Posterior cingulate gyrus (tissue), 11 donors: ENCODE measurements at regions not wholly inside any gene's neighbourhood (a gene's known extent, or its start where the extent isn't known, plus 50 kb on each side); places are given as distances from the start of the nearest gene placed in this dataset.

ENCODE experiments used
- DNase-seq, 10 donors: peaks; one replicate each; pipeline versions ENCODE4 v3.0.0 to v3.0.0-alpha.2; 2020 to 2021; ENCODE audit warnings: mixed read lengths in 3 of 10
- intact Hi-C: fragments of 100-400 bp; cut with DNase I; formaldehyde crosslinking; loops from one replicate; pipeline ENCODE4 v1.15.1; 2023

DNA sequence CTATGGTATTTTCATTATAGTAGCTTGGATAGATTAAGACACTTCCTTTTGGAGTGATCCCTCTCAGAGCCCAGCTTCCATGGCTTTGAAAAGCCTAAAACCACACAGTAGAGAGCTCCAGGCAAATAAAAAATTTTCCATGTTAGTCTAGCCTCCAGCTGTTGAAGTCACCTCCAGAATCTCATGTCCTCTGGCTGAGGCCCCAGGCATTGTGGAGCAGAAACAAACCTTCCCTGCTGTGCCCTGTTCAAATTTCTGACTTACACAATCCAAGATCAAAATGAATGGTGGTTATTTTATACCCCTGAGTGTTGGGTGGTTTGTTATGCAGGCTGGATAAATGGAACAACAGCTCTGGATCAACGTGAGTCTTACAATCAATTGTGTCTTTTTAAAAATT, 203.9 kb downstream of the ICE1 start:
- intact Hi-C loops: no loop called here
- no peak for DNase-seq

DNA sequence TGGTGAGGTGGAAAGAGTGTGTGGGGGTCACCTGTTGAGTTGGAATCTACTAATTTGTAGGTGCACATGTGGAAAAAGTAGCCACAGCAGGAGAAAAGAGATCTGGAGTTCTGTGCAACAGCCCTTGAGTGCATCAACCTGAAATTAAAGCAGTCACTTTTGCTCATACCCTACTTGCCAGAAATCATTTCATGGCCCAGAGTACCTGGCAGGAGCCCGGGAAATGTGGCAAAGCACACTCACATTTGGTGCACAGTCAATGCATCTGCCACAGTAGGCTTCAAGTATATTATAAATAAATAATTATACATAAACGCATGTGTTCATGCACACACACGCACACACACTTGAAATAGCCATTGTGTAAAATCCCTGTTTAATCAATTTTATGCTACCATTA, 203.0 kb downstream of the ICE1 start:
- intact Hi-C loops: no loop called here
- DNase-seq: no peak

DNA sequence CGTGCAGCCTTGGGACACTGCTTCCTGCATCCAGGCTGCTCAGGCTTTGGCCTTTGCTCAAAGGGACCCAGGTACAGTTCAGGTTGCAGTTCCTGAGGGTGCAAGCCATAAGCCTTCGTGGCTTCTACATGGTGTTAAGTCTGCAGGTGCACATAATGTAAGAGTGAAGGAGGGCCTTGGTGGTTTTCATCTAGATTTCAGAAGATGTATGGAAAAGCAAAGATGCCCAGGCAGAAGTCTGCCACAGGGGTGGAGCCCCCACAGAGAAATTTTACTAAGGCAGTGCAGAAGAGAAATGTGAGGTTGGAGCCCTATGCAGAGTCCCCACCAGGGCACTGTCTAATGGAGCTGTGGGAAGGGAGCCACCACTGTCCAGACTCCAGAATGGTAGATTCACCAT, 200.9 kb downstream of the ICE1 start:
- intact Hi-C loops: no loop called here
- DNase-seq: no peak

DNA sequence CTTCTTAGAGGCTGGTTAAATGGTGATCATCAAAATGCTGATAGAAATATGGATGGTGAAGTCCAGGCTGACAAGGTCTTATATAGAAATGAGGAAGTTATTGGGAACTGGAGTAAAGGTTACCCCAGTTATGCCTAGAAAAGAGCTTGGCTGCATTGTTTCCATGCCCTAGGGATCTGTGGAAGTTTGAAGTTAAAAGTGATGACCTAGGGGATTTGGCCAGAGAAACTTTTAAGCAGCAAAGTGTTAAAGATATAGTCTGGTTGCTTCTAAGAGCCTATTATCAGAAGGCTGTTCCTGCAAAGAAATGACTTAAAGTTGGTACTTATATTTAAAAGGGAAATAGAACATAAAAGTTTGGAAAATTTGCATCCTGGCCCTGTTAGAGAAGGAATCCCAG, 200.3 kb downstream of the ICE1 start:
- no peak for DNase-seq
- intact Hi-C loops: no loop called here

DNA sequence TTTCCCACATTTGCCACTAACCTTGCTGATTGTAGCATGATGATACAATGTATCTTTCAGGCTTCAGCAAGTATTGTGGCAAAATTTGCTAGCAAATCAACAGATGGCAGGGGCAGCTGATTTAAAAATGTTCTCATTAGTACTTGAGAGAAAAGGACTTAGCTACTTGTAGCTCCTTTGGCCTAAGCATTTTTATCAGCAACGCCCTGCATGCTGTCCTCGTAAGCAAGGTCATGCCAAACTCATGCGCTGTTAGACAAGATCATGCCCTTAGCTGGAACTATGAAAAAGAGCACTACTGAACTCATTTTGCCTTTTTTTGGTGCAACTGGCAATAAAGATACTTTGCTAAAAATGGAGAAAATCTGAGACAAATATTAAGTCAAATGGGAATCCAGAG, 197.1 kb downstream of the ICE1 start:
- intact Hi-C loops: no loop called here
- no peak for DNase-seq

DNA sequence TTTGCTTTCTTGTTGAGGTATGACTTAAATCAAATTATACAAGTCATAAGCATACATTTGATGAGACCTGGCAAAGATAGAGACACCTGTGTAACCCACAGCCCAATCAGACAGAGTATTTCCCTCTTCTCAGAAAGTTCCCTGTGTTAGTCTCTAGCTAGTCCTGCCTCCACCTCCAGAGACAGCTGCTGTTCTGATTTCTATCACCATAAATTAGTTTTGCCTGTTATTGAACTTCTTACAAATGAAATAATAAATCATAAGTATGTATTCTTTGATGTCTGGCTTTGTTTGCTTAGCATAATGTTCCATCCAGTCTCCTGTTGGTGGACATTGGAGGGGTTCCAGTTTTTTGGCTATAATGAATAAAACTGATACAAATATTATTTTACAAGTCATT, 194.5 kb downstream of the ICE1 start:
- DNase-seq: no peak
- intact Hi-C loops: no loop called here

DNA sequence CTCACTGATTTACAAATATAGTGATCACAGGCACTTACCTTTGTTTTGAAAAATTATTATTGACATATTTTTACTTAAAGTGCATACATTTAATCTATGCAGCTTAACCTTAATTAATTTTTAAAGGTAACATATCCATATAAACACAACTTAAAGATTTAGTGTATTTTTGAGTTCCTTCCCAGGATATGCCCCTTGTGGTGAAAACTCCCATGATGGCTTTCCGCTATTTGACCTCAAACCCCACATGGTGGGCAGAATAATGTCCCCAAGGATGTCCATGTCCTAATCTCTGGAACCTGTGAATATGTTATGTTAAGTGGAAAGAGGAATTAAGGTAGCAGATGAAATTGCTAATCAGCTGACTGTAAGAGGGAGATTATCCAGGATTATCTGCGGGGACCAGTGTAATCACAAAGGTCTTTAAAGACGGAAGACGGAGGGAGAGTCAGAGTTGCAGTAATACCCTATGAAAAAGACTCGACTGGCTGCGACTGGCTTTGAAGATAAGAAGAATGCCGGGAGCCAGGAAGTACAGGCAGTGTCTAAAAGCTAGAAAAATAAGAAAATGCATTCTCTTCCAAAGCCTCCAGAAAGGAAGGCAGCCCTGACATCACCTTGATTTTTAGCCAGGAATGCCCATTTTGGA, 193.9 kb downstream of the ICE1 start:
- DNase-seq: no peak
- intact Hi-C loops: no loop called here

DNA sequence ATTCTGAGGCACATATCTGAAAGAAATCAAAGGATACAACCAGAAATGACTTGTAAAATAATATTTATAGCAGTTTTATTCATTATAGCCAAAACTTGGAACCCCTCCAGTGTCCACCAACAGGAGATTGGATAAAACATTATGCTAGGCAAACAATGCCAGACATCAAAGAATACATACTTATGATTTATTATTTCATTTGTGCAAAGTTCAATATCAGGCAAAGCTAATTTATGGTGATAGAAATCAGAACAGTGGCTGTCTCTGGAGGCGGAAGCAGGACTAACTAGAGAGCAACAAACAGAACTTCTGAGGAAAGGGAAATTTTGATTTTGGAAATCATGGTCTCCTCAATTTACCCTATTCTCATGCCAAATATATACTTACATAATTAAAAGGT, 193.1 kb downstream of the ICE1 start:
- no peak for DNase-seq
- intact Hi-C loops: no loop called here

DNA sequence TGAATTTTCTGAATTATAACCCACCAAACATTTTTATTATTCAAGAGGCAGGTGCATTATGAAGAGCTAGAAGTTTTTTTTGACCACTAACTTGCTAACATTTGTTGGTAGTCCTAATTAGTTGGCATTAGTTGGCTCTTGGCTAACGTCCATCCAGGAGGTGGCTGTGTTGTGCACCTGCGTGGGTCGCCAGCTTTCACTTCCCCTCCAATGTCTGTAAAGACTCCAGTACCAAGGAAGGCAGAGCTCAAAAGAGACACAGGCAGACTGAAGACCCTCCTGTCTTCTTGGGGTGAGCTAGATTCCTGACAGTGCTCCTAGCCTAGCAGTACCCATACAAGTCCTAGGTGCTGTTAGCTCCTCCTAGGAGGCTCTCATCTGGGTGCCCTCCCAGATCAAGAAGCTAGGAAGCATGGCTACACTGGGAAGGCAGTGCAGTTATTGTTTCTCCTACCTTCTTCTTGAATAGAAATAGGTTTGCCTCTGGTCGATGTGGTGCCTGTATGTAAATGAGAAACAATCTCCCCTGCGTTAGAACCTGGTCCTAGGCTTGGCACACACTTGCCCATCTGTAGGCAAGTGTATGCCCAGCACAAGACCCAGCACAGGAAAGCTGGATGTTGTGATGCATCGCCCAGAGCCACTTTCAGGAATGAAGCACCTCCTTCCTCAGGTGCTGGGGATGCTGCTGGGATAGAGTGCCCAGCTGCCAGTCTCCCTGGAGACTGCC, 190.9 kb downstream of the ICE1 start:
- no peak for DNase-seq
- intact Hi-C loops: no loop called here

DNA sequence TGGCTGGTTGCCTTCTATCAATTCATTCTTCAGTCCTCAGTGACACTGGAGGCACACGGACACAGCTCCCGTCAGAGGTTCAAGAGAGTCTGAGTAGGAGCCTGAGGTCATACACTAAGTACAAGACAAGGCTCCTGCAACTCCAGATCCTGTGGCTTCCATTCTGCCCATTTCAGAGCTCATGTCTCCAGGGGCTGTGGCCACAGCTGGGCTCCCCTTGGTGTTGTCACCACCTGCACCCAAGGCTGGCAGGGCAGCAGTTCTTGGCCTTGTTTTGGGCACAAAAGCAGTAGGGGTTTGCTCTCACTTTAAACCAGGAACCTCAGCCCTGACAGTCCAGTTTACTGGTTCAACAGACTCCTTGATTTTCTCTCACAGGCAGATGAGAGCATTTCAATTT, 189.6 kb downstream of the ICE1 start:
- intact Hi-C loops: no loop called here
- no peak for DNase-seq

DNA sequence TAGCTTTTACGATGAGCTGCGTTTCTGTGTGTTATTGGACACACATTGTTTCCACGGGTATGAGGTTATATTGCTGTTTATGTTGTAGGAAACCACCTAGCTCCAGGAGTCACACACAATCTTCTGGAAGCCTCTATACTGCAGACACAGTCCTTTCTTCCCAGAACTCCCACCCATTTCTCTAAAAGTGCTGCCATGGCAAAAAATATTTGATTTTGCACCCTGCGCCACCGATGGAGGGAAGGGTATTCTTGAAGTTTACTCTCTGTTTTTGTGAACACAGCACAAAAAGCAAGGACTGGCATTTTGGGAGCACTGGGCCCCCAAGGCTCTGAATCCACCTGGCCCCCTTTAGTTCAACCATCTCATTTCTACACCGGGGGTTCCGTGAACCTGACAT, 187.5 kb downstream of the ICE1 start:
- intact Hi-C loops: no loop called here

DNA sequence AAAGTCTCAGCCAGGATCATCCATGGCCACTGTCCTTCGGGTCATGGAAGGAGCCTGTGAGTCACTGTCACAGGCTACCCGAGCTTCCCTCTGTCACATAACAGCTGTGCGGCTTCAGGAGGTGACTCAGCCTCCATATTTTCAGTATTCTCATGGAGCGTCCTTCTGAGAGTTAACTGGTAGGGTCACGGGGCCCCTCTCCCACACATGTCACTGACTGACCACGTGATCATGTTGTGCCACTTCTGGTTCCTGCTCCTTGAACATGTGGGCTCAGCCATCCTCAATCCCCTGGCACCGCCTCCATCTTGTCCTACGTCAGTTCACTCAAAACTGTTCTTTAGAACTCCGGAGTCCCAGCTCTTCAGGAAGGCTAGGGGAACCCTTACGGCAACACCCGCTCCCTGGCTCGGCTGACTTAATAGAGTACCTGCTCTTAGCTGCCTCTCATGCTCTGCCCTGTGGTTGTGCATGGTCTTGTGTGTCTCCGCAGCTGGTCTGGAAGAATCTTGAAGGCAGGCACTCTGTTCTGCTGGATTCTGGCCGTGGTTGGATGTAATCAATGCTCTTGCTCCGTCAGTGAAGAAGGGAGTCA, 182.8 kb downstream of the ICE1 start:
- DNase-seq: no peak
- intact Hi-C loops: no loop called here

More for the DNA sequence above, 187.5 kb downstream of the ICE1 start:
- no peak for DNase-seq

DNA sequence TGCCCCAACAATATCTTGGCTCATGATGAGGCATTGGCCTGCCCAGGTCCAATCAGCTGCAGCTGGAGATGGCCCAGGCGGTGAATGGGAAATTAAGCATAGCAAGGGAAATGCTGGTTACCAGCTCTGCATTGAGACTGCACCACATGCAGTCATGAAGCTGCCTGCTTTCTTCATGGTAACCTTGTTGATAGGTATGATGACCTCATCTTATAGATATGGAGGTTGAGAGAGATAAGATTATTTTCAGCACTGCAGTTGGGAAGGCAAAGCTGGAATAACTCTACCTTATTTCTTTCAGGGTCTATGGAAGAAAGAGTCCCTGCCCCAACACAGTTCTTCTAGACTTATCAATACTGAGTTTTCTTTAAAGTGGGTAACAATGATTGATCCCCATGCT, 180.1 kb downstream of the ICE1 start:
- intact Hi-C loops: no loop called here
- no peak for DNase-seq

DNA sequence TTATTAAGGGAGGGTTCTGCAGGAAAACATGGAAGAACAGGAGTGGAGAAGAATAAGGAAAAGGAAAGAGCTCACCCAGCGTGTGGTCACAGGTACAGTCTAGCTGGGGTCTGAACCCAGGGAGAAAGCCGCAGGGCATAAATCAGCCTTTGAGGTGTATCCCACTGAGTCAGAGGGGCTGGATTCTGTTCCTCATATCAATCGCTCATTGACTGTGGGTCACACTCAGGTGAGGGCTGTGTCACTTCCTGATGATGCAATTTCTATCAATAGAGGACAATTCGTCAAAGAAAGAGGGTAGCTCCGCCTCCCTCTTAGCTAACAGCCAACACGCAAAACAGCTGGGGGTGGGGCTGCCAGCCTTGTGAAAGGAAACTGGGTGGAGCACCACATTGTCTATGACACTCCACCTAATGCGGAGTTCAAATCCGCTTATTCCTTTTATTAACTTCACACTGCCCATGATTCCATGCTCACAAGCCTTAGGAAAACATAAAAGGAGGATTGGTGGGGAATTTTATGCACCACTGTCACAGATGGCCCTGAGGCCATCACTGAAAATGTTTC, 176.2 kb downstream of the ICE1 start:
- intact Hi-C loops: no loop called here

DNA sequence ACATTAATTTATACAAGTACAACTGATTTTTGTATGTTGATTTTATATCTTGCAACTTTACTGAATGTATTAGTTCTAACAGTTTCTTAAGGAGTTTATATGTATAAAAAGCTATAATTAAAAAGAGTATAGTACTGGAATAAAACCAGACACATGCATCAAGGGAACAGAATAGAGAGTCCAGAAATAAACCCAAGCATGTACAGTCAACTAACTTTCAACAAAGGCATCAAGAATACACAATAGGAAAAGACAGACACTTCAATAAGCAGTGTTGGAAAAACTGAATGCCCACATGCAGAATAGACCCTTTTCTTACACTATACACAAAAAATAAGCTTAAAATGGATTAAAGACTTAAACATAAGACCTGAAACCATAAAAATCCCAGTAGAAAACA, 170.9 kb downstream of the ICE1 start:
- no peak for DNase-seq
- intact Hi-C loops: no loop called here

More for the DNA sequence above, 176.2 kb downstream of the ICE1 start:
- no peak for DNase-seq

DNA sequence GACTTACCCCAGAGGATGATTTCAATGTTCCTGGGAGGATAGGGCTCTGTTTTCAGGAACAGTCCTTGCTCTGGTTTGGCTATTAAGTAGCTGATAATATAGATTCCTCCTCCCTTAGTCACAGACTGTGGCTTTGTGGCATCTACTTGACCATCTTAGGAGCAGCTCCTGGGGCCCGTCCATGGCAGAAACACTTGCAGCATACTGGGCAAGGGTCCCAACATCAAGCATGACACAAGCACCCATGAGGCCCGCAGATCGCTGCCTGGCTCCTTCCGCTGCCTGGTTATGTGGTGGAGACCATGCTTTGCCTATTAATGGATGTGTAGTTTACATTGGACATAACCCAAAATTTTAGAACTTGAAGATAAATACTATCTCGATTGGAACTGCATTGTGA, 170.1 kb downstream of the ICE1 start:
- DNase-seq: no peak
- intact Hi-C loops: no loop called here

DNA sequence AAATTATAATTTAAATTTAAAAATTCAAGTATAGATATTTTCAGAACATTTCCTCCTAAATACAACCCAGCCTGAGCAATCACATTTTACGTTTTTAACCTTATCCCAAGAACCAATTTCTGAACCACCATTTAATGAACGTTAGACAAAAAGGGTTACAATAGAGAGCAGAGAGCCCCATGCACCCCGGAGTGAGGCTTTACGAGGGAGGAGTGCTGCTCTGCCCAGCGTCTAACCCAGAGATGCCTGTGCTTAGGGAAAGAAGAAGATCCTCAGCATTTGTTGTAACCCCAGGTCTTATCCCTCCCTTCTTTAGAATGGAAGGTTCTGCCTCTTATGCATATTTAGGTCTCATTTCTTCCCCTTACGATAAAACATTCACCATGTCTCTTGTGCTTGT, 169.1 kb downstream of the ICE1 start:
- intact Hi-C loops: no loop called here
- DNase-seq: no peak

DNA sequence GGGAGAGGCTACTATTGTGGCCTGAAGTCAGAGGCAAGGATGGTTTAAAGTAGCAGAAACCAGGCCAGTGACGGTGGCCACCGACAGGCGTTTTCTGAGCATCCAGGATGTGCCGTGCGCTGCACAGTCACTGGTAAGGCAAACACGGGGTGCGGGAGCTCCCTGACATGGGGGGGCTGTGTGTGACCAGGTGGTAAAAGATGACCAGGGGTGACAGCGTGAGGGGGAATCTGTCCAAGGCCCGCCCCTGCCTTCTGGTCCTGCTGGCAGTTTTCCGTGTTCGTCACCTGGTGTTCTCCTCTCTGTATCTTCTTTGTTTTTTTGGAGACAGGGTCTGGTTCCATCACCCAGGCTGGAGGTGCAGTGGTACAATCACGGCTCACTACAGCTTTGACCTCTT, 167.4 kb downstream of the ICE1 start:
- intact Hi-C loops: no loop called here
- no peak for DNase-seq

DNA sequence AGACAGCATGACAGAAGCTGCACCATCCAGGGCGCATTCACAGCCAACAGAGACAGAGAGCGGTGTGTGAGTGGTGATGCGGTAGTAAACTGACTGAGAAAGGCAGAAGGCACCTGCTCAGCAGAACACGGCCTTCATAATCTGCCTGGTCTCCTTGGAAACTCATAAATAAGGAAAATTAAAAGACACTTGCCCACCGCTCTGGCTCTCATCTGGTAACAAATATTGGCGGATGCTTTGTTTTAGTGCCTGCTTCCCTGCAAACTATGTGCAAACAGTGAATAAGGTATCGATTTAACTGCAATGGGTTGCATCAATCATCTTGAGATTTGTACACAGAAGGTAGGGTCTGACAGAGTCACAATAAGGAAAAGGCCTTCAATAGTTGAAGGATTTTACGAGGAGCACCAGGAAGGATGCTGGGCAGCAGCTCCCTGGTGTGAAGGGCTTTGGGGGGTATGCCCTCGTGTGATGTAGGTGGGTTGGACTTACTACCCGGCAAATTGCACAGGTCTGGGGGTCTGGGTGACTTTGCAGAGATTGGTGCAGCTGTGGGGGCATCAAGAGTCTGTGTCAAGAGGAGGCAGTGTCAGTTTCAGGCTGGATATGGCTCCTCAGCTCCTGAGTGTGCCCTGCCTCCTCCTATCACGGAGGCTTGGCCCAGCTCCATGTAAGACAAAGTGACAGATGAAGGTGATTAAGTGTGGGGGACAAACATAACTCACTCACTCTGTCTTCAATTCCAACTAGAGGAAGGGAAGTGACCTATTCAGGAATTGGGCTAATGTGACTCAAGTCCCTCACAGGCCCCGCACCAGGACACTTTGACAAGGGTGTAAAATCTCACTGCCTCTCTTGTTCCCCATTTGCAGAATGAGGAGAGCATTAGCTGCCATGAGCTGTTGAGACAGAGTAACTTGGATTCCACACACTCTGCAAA, 166.7 kb downstream of the ICE1 start:
- DNase-seq: no peak
- intact Hi-C loops: no loop called here

DNA sequence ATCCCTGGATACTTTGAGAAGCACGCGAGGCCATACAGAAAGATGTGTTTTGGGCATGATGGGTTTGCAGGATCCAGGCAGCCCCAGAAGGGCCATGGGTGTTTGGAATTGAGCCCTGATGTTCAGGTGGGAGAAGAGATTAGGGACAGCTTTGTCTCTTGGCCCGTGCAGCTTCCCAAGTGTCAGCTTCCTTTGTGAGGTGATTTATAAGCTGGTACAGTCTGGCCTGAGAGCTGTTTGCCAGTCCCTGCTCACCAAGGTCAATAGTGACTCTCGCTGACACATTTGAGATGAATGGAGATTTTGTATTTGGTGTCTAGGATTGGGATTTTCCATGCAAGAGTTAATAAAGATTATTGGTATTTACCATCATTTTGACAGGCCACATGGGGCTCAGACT, 165.9 kb downstream of the ICE1 start:
- intact Hi-C loops: no loop called here
- no peak for DNase-seq

DNA sequence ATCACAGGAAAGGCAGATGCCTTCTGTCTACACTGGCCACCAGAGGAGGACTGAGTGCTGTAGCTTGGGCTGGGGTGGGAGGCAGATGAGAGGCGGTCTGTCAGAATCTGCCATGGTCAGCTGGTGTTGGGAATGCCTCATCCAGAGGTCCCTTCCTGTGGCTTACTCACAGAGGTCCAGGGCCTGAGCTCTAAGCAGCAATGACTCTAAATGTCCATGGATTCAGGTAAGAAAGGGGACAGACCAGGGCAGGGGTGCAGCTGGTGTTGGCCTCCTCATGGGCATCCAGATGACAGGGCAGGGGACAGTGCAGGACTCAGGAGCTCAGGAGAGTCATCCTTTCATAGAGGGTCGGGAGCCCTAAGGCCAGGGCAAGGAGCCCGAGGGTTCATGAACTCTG, 165.0 kb downstream of the ICE1 start:
- intact Hi-C loops: no loop called here
- DNase-seq: no peak
